Esophagus squamous epithelium (tissue), 5 donors: ENCODE measurements at regions not wholly inside any gene's neighbourhood (a gene's known extent, or its start where the extent isn't known, plus 50 kb on each side); places are given as distances from the start of the nearest gene placed in this dataset.

Experiments used
- DNase-seq: peaks from one replicate; lab custom pipeline; 2025; lab: John Stamatoyannopoulos, UW
- H3K27ac ChIP-seq, 4 donors: fragments of 200-600 bp; sonication (generic); one replicate each; pipeline ENCODE4 v1.5.1; 2016 to 2019; ENCODE audit warnings: mild to moderate bottlenecking in 1 of 4
- H3K27me3 ChIP-seq, 4 donors: fragments of 200-600 bp; sonication (generic); 1 replicate in 3 of 4; 2 replicates in 1 of 4; pipeline versions ENCODE4 v1.5.1 to v1.6.0; 2017 to 2021; ENCODE audit warnings: antibody characterized with exemption in 1 of 4
- H3K36me3 ChIP-seq, 3 donors: fragments of 200-600 bp; sonication (generic); one replicate each; pipeline ENCODE4 v1.5.1; 2016 to 2019
- H3K4me1 ChIP-seq, 3 donors: fragments of 200-600 bp; sonication (generic); one replicate each; pipeline ENCODE4 v1.5.1; 2017 to 2019
- H3K4me3 ChIP-seq, 4 donors: fragments of 200-600 bp; sonication (generic); 1 replicate in 3 of 4; 2 replicates in 1 of 4; pipeline ENCODE4 v1.5.1; 2016 to 2019; ENCODE audit warnings: mild to moderate bottlenecking in 2 of 4, moderate library complexity in 1 of 4
- H3K9me3 ChIP-seq, 3 donors: fragments of 200-600 bp; sonication (generic); one replicate each; pipeline ENCODE4 v1.5.1; 2016 to 2019
- POLR2A ChIP-seq, 4 donors: fragments of 450-650 bp; IDR thresholded peaks; one replicate each; pipeline ENCODE4 v1.6.1; 2017; ENCODE audit warnings: antibody characterized with exemption in 4 of 4, mild to moderate bottlenecking in 4 of 4, moderate library complexity in 3 of 4
- WGBS, 2 donors: methylation state at CpG; one replicate each; pipeline ENCODE4 v1.1.5; 2018; 5-methylcytosine and 5-hydroxymethylcytosine counted together
- intact Hi-C: fragments of 100-400 bp; cut with DNase I; formaldehyde crosslinking; loops from one replicate; pipeline ENCODE4 v1.15.0; 2022
- TF ChIP-seq, protein P1 (sequence below), 6 experiments: fragments of 450-650 bp in 4 of 6; fragments of 200-600 bp in 2 of 6; sonication (generic) in 2 of 6; IDR thresholded peaks; one replicate each; pipeline ENCODE4 v1.5.1; 2016 to 2019; ENCODE audit warnings: antibody characterized with exemption in 6 of 6, mild to moderate bottlenecking in 4 of 6, moderate library complexity in 4 of 6
- donor health status: DM: yes; HTN: yes; CAD: no.

GRCh38 chr11:109821511-109821910, 271.7 kb upstream of the ZC3H12C start:
- WGBS, 2 donors = 31 to 66% methylated on average over 2 of the region's 2 CpGs
- intact Hi-C loops = no loop called here
- H3K36me3 ChIP-seq = no peaks in the 10 kb centered on the region
- H3K4me3 ChIP-seq = no peak overlapping the region
- DNase-seq = no peak
- no peak overlapping the region for H3K27ac ChIP-seq
- no peaks in the 10 kb centered on the region for H3K9me3 ChIP-seq
- TF ChIP-seq POLR2A (IDR thresholded peaks at IDR 0.05) = no peak
- TF ChIP-seq, protein P1, sequence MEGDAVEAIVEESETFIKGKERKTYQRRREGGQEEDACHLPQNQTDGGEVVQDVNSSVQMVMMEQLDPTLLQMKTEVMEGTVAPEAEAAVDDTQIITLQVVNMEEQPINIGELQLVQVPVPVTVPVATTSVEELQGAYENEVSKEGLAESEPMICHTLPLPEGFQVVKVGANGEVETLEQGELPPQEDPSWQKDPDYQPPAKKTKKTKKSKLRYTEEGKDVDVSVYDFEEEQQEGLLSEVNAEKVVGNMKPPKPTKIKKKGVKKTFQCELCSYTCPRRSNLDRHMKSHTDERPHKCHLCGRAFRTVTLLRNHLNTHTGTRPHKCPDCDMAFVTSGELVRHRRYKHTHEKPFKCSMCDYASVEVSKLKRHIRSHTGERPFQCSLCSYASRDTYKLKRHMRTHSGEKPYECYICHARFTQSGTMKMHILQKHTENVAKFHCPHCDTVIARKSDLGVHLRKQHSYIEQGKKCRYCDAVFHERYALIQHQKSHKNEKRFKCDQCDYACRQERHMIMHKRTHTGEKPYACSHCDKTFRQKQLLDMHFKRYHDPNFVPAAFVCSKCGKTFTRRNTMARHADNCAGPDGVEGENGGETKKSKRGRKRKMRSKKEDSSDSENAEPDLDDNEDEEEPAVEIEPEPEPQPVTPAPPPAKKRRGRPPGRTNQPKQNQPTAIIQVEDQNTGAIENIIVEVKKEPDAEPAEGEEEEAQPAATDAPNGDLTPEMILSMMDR (IDR thresholded peaks at IDR 0.05) = no peak
- H3K27me3 ChIP-seq = no peaks in the 10 kb centered on the region
- H3K4me1 ChIP-seq = no peaks in the 10 kb centered on the region

GRCh38 chr11:109822436-109823102, 270.6 kb upstream of the ZC3H12C start:
- 78 to 79% methylated on average over 6 of the region's 6 CpGs for WGBS, 2 donors
- Histone ChIP-seq H3K4me3 (no peak overlapping the region), H3K4me1 (no peaks in the 10 kb centered on the region), H3K27me3 (no peaks in the 10 kb centered on the region), H3K36me3 (no peaks in the 10 kb centered on the region), H3K27ac (no peak overlapping the region), H3K9me3 (no peaks in the 10 kb centered on the region)
- TF ChIP-seq, protein P1 (IDR thresholded peaks at IDR 0.05) = no peak
- no peak for TF ChIP-seq POLR2A (IDR thresholded peaks at IDR 0.05)
- intact Hi-C loops = no loop called here
- no peak for DNase-seq

GRCh38 chr11:109828387-109828786, 264.8 kb upstream of the ZC3H12C start:
- DNase-seq = no peak
- H3K36me3 ChIP-seq = no peaks in the 10 kb centered on the region
- H3K27ac ChIP-seq = no peak overlapping the region
- TF ChIP-seq, protein P1 (IDR thresholded peaks at IDR 0.05) = no peak
- TF ChIP-seq POLR2A (IDR thresholded peaks at IDR 0.05) = no peak
- H3K4me1 ChIP-seq = no peaks in the 10 kb centered on the region
- intact Hi-C loops = no loop called here
- no peaks in the 10 kb centered on the region for H3K9me3 ChIP-seq
- no peak overlapping the region for H3K4me3 ChIP-seq
- 46 to 53% methylated on average over 1 of the region's 1 CpG for WGBS, 2 donors
- H3K27me3 ChIP-seq = no peaks in the 10 kb centered on the region

- WGBS, 2 donors = 75 to 77% methylated on average over 4 of the region's 4 CpGs
- no peak for DNase-seq
- intact Hi-C loops = no loop called here
- Histone ChIP-seq H3K36me3 (no peaks in the 10 kb centered on the region), H3K4me1 (no peaks in the 10 kb centered on the region), H3K4me3 (no peak overlapping the region), H3K9me3 (no peaks in the 10 kb centered on the region), H3K27ac (no peak overlapping the region), H3K27me3 (no peaks in the 10 kb centered on the region)
- TF ChIP-seq, protein P1 (IDR thresholded peaks at IDR 0.05) = no peak
- no peak for TF ChIP-seq POLR2A (IDR thresholded peaks at IDR 0.05)
Observed at GRCh38 chr11:109838026-109838425, 255.2 kb upstream of the ZC3H12C start.

DNA sequence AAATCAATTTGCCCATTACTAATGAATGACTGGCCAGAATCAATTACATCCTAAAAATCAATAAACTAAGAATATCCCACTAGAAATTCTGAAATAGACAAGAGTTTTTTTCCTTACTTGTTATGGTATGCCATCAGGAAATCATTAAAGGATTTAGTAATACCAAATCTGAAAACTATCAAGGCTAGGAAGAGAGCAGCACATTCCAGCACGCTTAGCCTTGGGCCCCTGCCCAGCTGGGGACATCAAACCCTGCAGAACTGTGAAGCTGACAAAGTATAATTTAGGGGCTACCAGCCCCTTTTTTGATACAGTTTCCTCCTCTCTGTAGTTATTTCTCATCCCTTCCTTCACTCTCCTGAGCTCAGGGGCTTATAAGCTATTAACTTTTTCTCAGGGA, 247.8 kb upstream of the ZC3H12C start:
- no peaks in the 10 kb centered on the region for H3K36me3 ChIP-seq

More for the DNA sequence above, 247.8 kb upstream of the ZC3H12C start:
- no peak for DNase-seq
- Histone ChIP-seq H3K9me3 (no peaks in the 10 kb centered on the region), H3K4me3 (no peak overlapping the region), H3K27ac (no peak overlapping the region), H3K27me3 (no peaks in the 10 kb centered on the region), H3K4me1 (no peaks in the 10 kb centered on the region)
- intact Hi-C loops = no loop called here
- WGBS, 2 donors = 47 to 60% methylated on average over 1 of the region's 1 CpG
- TF ChIP-seq, protein P1 (IDR thresholded peaks at IDR 0.05) = no peak
- no peak for TF ChIP-seq POLR2A (IDR thresholded peaks at IDR 0.05)
